G401 (cell line): ENCODE measurements at regions not wholly inside any gene's neighbourhood (a gene's known extent, or its start where the extent isn't known, plus 50 kb on each side); places are given as distances from the start of the nearest gene placed in this dataset.
"Not testable (repeated sequence)": the region's sequence is repeated elsewhere in the genome, so short reads cannot be mapped to it uniquely, and the experiment has no call there.

Source experiments
- DNase-seq: peaks from one replicate; pipeline ENCODE4 v3.0.0-alpha.2; 2015; ENCODE audit warnings: low spot score
- in situ Hi-C: cut with HindIII; loops from 2 replicates; pipeline ENCODE4 v1.10.0; 2016; ENCODE audit warnings: low sequenced_read_pairs, mixed read lengths

DNA sequence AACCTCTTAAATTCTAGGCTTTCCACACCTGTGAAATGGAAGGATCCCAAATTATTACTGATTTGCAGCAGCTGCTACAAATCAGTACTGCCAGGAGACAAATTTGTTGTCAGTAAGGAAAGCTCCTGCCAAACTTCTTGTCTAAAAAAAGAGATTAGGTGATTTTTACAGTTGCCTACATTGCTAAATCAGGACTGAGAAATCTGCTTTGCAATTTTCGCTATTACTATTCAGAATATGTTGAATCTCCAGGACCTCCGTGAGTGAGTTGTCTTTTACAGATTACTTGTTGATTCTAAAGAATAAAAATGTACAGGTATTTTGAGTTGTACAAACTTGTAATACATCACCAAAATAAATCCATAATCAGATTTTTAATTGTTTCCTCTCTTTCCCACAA, 1815.9 kb downstream of the PCDH9 start:
- in situ Hi-C loops = no loop called here
- DNase-seq = no peak

DNA sequence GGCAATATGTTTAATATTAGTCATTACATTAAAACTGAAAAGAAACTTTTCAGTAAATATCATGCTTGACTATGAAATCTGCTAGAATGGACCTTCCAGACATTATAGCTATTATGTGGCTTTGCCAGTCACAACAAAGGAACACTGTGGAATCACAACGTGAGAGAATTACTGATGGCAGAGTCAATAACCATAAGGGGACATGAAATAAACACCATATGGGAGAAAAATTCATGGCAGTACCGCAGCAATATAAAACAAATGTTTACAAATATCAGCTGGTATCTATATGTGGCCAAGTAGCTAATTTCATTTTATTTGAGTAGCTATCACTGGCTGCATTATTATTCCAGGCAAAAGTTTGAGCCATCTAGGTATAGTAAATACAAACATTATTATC, 1818.6 kb downstream of the PCDH9 start:
- in situ Hi-C loops = no loop called here

DNA sequence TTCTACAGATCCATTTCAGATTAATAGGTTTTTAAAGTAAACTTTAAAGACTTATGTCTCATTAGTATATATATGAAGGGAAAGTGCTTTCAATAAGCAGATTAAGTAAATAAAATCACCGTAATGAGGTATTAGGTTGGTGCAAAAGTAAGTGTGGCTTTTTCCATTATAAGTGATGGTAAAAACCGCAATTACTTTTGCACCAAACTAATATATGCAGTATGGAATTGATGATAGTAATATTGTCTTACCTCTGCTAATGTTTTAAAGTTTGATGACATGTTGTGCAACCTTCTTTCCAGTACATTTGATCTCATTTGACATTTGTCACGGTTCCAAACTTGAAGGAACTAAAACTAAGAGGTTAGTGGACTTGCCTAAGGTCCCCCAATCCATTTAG, 1819.3 kb downstream of the PCDH9 start:
- in situ Hi-C loops = no loop called here

More for the DNA sequence above, 1818.6 kb downstream of the PCDH9 start:
- no peak for DNase-seq

GRCh38 chr13:65401315-65401714, 1828.8 kb downstream of the PCDH9 start:
- DNase-seq = no peak
- in situ Hi-C loops = no loop called here

More for the DNA sequence above, 1819.3 kb downstream of the PCDH9 start:
- DNase-seq = no peak

DNA sequence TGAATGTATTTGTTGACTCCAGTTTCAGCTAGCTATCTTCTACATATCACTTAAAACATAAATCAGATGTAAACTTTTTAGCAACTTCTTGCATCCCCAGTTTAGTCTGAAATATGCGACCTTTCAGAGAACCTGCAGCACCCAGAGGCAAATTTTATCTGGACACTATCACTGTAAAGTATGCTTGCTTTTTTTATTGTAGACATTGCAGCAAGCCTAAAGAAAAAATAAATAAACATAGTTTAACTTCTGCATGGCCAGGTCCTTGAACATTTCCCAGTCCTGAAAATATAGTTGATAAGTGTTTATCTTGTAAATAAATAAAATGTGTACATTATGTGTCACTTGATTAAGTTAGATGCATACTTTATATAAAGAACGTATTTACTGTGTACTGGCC, 1829.4 kb downstream of the PCDH9 start:
- no peak for DNase-seq
- in situ Hi-C loops = no loop called here

GRCh38 chr13:65387743-65388347, 1842.3 kb downstream of the PCDH9 start:
- in situ Hi-C loops = no loop called here
- DNase-seq = no peak

- DNase-seq = no peak
Observed at GRCh38 chr13:65378943-65379519, 1851.1 kb downstream of the PCDH9 start.

GRCh38 chr13:65378484-65378883, 1851.7 kb downstream of the PCDH9 start:
- in situ Hi-C loops = no loop called here
- no peak for DNase-seq

More at GRCh38 chr13:65378943-65379519, 1851.1 kb downstream of the PCDH9 start:
- in situ Hi-C loops = no loop called here

- DNase-seq = no peak
- in situ Hi-C loops = no loop called here
Observed at GRCh38 chr13:65368832-65369231, 1861.3 kb downstream of the PCDH9 start.

DNA sequence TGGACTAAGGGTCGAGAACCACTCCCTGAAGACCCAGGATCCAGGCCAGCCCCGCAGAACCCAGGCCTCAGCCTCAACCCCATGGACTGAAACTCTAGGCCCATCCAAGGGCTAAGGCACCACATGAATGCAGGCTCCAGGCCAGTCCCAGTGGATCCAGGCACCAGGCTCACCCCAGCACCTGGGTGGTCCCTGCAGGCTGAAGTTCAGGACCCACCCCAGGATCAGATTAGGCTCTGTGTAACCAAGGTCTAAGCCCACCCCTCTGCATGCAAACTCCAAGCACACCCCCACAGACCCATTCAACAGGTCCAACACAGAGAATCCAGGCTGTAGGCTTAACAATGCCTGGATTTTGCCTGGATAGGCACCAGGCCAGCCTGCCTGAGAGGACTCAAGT, 1876.2 kb downstream of the PCDH9 start:
- DNase-seq = no peak
- in situ Hi-C loops = no loop called here

GRCh38 chr13:65353150-65353549, 1877.0 kb downstream of the PCDH9 start:
- DNase-seq, in situ Hi-C loops: not testable (repeated sequence)

DNA sequence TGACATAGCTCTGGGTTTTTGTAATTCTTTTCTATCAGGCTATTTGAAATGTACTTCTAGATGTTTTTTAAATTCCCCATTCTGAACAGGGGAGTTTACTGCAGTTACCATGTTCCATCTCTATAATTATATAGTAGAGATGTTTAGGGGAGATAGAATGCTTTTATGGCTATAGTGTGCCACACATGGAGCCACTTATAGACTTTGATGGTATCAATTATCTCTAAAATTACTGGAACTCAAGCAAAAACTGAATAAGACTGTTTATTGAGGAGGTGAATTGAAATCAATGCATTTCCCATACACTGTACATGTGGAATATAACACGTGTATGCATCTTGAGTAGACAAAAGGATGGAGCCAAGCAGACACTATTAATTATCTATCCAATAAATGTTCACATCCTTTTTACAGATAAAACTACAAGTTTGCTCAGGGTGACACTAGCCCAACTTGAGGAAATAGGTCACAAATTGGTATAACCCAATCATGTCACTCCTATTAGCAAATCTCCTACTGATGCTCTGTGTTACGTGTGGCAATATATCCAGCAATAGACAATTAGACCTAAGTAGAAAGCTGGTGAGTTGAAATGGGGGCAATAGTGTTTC, 1882.6 kb downstream of the PCDH9 start:
- in situ Hi-C loops = no loop called here
- DNase-seq = no peak

DNA sequence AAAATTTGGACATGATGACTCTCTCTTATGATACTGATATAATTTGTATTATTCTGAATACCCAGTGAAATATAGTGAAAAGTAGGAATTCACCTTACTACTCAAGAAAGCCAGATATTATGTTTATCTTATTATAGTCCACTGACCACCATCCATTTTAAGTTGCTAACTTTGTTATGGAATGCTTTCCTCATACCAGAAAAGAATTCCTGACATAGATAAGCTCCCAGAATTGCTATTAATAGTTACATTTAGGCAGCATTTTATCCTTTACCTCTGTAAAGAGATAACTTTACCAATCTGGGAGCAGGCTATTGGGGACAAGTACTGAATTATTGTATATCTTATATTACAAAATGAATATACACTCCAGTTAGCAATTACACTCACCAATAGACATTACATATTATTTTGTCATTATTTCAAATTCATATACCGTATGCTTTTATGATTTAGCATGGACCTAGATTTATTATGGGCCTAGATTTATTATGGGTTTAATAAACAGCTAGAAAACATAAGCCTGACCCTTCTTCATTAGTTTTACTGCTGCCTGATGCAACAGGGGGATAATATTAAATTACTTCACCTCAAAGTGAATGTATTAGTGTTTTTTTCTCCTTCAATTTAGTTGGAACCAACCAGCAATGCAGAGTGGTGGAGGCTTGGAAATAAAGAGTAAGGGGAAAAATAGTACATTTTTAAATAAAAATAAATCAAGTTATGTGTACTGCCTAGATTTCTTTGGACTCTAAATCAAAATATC, 1886.1 kb downstream of the PCDH9 start:
- DNase-seq = no peak
- in situ Hi-C loops = no loop called here

- in situ Hi-C loops = no loop called here
Observed at GRCh38 chr13:65342541-65343337, 1887.4 kb downstream of the PCDH9 start.

DNA sequence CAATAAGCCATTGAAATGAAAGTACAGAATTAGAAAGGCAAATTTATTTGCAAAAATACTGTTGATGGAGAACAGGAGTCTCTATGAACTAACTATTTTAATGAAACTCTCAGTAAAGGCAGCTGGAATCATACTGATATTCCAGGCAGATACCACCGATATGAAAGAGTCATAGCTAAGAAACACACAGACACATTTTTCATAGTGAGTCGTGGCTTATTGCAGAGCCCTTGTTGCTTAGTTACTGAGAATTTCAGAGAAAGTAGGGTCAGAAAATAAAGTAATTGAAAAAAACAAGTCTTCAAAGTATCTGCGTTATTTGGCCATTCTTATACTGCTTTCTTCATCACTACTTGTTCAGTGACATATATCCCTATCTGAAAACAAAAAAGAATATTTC, 1890.9 kb downstream of the PCDH9 start:
- no peak for DNase-seq
- in situ Hi-C loops = no loop called here

More at GRCh38 chr13:65342541-65343337, 1887.4 kb downstream of the PCDH9 start:
- DNase-seq = no peak

- DNase-seq = no peak
- in situ Hi-C loops = no loop called here
Observed at GRCh38 chr13:65336916-65337315, 1893.2 kb downstream of the PCDH9 start.

GRCh38 chr13:65336087-65336749, 1893.9 kb downstream of the PCDH9 start:
- in situ Hi-C loops = no loop called here
- DNase-seq = no peak

DNA sequence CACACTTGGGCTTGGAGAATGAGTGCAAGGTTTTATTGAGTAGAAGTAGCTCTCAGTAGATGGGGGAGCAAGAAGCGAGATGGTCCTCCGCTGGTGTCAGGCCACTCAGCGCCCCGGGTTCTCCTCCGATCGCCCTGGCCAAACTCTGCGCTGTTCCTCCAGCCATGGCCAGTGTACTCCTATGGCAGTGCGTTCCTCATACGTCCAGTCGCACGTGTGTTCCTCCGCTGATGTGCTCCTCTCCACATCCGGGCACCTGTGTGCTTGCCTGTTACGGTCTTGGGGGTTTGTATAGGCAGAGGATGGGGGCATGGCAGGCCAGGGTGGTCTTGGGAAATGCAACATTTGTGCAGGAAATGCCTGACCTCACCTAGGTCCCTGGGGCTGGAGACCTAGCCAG, 1899.4 kb downstream of the PCDH9 start:
- in situ Hi-C loops = no loop called here
- no peak for DNase-seq

- DNase-seq = no peak
- in situ Hi-C loops = no loop called here
Observed at GRCh38 chr13:65330287-65330686, 1899.8 kb downstream of the PCDH9 start.
